GM18507 (cell line): ENCODE measurements at regions not wholly inside any gene's neighbourhood (a gene's known extent, or its start where the extent isn't known, plus 50 kb on each side); places are given as distances from the start of the nearest gene placed in this dataset.
"Not testable (repeated sequence)": the region's sequence is repeated elsewhere in the genome, so short reads cannot be mapped to it uniquely, and the experiment has no call there.

Experiments used
- DNase-seq: peaks from one replicate; pipeline ENCODE4 v3.0.0; 2011; ENCODE audit warnings: low read depth; ENCODE audit not compliant: insufficient read length; ENCODE audit errors: extremely low spot score
- FAIRE-seq: peaks from 2 replicates; lab custom pipeline; 2011; peaks lifted over from hg19 to GRCh38; lab: Jason Lieb, UNC

DNA sequence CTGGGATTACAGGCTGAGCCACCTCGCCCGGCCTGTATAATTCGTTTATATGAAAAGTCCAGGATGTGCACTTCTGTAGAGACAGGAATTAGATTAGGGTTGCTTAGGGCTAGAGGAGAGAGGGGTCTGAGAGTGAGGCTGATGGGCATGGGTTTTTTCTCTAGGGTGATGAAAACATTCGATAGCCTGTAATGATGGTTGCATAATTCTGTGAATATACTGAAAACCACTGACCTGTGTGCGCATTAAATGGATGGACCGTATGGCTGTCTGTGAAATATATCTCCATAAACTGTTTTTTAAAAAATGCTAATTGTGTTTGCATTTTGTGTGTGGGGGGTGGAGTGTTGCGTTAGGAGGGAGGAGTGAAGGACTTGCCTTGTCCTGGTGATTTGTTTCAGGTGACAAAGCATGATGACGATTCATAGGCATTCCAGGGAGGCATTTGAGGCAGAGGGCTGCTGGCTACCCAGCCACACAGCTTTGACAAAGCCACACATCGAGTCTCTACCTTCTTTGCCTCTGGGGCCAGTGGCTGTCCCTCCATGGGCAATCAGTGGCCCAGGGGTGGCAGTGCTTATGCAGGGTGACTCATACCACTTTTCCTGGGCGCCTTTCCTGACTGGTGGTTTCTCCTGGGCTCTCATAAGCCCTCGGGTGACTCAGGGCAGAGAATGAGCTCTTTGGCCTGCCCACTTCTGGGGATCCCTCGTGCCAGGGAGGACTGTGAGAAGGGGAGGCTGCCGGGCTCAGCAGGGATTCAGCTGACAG lies 148.5 kb upstream of the WSCD1 start:
- FAIRE-seq: no peak

DNA sequence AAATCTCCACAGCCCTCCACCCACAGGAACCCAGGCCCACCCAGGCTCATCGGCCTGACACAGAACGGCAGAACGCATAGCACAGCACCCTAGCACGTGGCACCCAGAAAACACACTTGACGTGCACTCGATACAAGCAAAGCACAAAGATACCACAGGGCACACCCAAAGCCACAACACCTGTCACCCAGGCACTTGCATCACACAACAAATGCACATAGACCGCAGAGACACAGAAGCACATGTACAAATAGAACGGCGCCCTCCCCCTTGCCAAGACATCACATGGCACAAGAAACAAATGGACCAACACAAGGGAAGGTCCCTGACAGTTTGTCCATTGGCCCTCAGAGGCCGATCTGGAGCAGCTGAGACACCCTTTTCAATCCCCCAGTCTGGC lies 147.7 kb upstream of the WSCD1 start:
- DNase-seq (no peak), FAIRE-seq (no peak)

More for the DNA sequence above, 148.5 kb upstream of the WSCD1 start:
- no peak for DNase-seq

GRCh38 chr17:5929721-5930120 lies 140.5 kb upstream of the WSCD1 start:
- no peak for FAIRE-seq
- no peak for DNase-seq

DNA sequence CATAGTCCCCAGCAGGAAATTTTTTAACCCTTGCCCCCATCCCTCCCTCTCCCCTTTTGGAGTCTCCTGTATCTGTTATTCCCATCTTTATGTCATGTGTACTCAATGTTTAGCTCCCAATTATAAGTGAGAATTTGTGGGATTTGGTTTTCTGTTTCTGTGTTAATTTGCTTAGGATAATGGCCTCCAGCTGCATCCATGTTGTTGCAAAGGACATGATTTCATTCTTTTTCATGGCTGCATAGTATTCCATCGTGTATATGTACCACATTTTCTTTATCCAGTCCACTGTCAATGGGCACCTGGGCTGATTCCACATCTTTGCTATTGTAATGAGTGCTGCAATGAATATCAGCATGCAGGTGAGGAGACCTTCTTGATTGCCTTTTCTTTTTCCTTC lies 139.6 kb upstream of the WSCD1 start:
- FAIRE-seq, DNase-seq: not testable (repeated sequence)

DNA sequence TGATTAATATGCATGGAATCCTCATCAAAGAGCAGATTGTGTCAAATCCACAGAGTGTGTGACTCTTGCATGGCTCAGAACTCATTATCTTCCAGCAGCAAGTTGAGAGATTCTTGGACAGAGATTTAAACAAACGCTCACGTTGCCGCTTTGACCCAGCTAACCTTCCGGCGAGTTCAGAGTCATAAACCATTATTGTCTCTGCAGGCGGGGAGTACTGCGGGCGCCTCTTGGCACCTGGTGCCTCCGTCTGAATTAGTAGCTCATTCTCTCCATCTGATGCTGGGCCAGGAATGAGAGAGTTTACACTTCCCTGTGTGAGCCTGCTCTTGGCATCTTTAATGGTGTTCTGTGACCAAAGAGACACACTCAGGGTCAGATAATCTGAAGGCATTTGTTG lies 138.6 kb upstream of the WSCD1 start:
- no peak for DNase-seq
- FAIRE-seq: no peak

GRCh38 chr17:5933430-5933829 lies 136.7 kb upstream of the WSCD1 start:
- no peak for FAIRE-seq
- no peak for DNase-seq

DNA sequence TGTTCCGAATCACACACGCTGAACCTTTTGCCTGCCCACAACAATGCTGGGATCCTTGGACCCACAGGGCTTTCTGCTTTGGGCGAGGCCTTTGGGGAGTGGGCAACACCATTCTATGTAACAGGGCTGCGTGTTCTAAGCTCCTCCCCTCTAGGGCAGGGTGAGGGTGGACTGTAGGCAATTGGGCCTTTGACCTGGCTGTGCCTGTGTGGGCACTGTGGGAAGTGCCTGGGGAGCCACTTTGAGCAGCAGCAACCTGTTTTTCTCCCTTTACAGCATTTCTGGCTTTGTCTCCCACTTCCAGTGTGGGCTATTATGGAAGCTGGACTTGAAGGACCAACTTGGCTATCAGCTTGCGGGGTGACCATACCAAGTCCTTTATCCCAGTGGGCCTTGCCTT lies 128.9 kb upstream of the WSCD1 start:
- no peak for DNase-seq
- no peak for FAIRE-seq

GRCh38 chr17:5942687-5943086 lies 127.5 kb upstream of the WSCD1 start:
- DNase-seq (no peak), FAIRE-seq (no peak)

- DNase-seq: no peak
- FAIRE-seq: no peak
Measured at GRCh38 chr17:5943232-5943631, 126.9 kb upstream of the WSCD1 start.

GRCh38 chr17:5943982-5944381 lies 126.2 kb upstream of the WSCD1 start:
- no peak for FAIRE-seq
- no peak for DNase-seq

GRCh38 chr17:5947701-5948180 lies 122.4 kb upstream of the WSCD1 start:
- no peak for FAIRE-seq
- DNase-seq: no peak

DNA sequence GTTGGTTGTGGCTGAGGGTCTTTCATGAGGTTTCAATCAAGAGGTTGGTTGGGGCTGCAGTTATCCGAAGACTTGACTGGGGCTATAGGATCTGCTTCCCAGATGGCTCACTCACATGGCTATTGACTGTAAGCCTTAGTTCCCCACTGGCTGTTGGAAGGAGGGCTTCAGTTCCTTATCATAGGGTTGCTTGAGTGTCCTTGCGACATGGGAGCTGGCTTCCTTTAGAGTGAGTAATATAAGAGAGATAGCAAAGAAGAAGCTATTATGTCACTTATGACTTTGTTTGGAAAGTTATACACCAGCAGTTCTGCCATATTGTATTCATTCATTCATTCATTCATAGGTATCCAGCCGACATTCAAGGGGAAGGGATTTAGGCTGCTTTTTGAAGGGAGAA lies 121.4 kb upstream of the WSCD1 start:
- DNase-seq (no peak), FAIRE-seq (no peak)

DNA sequence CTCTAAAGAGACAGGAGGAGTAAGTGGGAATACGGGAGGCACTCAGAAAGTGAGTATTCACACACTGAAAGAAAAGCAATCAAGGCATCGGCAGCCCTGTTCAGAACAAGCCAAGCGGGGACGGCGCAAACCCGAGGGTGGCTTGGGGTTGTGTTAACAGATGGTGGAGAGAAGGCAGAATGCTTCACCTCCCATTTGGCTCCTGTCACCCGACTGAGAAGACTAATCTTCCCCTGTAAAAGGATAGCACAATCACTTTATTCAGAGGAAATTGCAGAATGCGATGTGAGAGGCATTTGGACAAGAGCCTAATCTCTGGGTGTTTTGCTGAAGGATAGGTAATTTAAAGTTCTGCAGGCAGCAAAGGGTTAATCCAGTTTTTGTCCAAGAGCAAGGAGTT lies 119.3 kb upstream of the WSCD1 start:
- FAIRE-seq (no peak), DNase-seq (no peak)

DNA sequence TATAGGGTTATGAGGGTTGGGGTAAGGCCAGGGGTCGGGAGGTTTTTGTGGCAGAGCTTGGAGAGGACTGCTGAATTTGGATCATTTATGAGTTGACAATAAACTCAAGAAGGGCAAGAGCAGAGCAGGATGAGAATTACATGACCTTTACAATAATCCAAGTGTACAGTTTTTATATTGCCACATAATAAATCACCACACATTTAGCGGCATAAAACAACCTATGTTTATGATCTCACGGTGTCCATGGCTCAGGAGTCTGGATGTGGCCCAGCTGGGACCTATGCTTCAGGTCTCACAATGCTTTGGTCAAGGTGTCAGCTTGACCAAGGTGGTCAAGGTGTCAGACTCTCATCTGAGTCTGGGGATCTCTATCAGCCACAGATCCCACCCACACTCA lies 118.3 kb upstream of the WSCD1 start:
- DNase-seq: no peak
- no peak for FAIRE-seq

DNA sequence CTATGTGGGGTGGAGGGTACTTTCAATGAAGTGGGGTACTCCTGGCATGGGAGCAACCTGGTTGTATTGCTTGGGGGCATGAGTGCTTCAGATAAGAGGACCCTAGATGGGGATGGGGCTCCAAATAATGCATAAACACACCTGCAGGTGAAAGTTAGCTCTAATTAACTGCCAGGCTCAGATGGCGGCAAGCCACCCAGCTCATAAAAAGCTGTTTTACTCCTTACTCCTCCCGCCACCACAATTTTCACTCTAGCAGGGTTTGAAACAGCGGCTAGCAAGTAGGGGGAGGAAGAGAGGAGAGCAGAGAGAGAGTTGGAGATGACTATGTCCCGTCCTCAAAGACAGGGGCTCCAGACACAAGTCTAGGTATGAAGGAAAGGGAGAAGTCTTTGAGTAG lies 117.7 kb upstream of the WSCD1 start:
- FAIRE-seq: no peak
- DNase-seq: no peak

GRCh38 chr17:5955764-5956163 lies 114.4 kb upstream of the WSCD1 start:
- DNase-seq (no peak), FAIRE-seq (no peak)

DNA sequence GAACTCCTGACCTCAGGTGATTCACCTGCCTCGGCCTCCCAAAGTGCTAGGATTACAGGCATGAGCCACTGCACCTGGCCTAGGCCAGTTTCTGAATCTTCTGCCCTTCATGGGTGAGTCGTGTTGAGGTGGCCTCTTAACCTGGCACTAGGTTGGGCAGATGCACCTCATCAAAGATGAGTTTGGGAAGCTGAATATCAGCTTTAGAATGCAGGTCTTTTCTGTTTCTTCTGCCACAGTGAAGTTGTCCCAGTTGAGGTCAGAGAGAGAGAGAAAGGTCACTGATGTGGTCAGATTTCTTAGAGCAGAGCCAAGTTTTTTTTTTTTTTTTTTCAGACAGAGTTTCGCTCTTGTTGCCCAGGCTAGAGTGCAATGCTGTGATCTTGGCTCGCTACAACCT lies 111.3 kb upstream of the WSCD1 start:
- DNase-seq: no peak
- FAIRE-seq: no peak

GRCh38 chr17:5962371-5962770 lies 107.8 kb upstream of the WSCD1 start:
- no peak for FAIRE-seq
- no peak for DNase-seq

GRCh38 chr17:5971969-5972368 lies 98.2 kb upstream of the WSCD1 start:
- no peak for FAIRE-seq
- no peak for DNase-seq

DNA sequence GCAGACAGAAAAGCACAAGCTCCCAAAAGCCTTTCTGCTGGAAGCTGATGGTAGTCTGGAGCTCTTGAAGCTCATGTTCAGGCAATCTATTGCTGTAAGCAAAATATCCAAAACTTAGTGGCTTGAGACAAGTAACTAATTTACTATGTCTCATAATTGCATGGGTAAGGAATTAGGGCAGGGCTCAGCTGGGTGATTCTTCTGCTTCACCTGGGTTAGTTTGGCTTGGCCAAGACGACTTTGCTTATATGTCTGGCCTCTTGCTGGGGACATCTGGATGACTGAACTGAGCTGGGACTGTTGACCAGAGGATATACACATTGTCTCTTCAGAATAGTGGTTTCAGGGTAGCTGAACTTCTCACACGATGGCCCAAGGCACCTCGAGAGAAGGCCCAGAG lies 96.8 kb upstream of the WSCD1 start:
- DNase-seq (no peak), FAIRE-seq (no peak)

- DNase-seq (no peak), FAIRE-seq (no peak)
Measured at GRCh38 chr17:5975661-5976060, 94.5 kb upstream of the WSCD1 start.

GRCh38 chr17:5976251-5976650 lies 93.9 kb upstream of the WSCD1 start:
- FAIRE-seq: no peak
- DNase-seq: no peak
